Endothelial cell (in vitro differentiated cells): ENCODE measurements at regions not wholly inside any gene's neighbourhood (a gene's known extent, or its start where the extent isn't known, plus 50 kb on each side); places are given as distances from the start of the nearest gene placed in this dataset.
"Not testable (repeated sequence)": the region's sequence is repeated elsewhere in the genome, so short reads cannot be mapped to it uniquely, and the experiment has no call there.

Experiments used
- DNase-seq: peaks from one replicate; pipeline ENCODE4 v3.0.0; 2021; ENCODE audit warnings: low spot score
- H3K27ac Mint-ChIP-seq: one replicate; pipeline ENCODE4 v1.8.0; 2021; ENCODE audit warnings: mixed read lengths, inconsistent platforms; ENCODE audit not compliant: unreplicated experiment
- H3K27me3 Mint-ChIP-seq: one replicate; pipeline ENCODE4 v1.8.0; 2021; ENCODE audit warnings: mild to moderate bottlenecking, moderate library complexity, mixed read lengths, inconsistent platforms; ENCODE audit not compliant: unreplicated experiment
- H3K36me3 Mint-ChIP-seq: one replicate; pipeline ENCODE4 v1.8.0; 2021; ENCODE audit warnings: mild to moderate bottlenecking, low read depth, mixed read lengths, inconsistent platforms; ENCODE audit not compliant: unreplicated experiment
- H3K4me1 Mint-ChIP-seq: one replicate; pipeline ENCODE4 v1.8.0; 2021; ENCODE audit warnings: mild to moderate bottlenecking, mixed read lengths, inconsistent platforms; ENCODE audit not compliant: unreplicated experiment
- H3K4me3 Mint-ChIP-seq: one replicate; pipeline ENCODE4 v1.8.0; 2021; ENCODE audit warnings: mild to moderate bottlenecking, mixed read lengths, inconsistent platforms; ENCODE audit not compliant: unreplicated experiment
- H3K9me3 Mint-ChIP-seq: one replicate; pipeline ENCODE4 v1.8.0; 2021; ENCODE audit warnings: mixed read lengths, inconsistent platforms; ENCODE audit not compliant: unreplicated experiment
- CTCF ChIP-seq: fragments of 200-600 bp; sonication (generic); IDR thresholded peaks from one replicate; pipeline ENCODE4 v1.5.0; 2021; ENCODE audit warnings: antibody characterized with exemption; ENCODE audit not compliant: unreplicated experiment

GRCh38 chr5:77904362-77904761 is 128.2 kb upstream of the TBCA start:
- DNase-seq, result no peak
- H3K4me1 Mint-ChIP-seq, result peaks cover 6% of the 10 kb centered on the region
- no peaks in the 10 kb centered on the region for H3K36me3 Mint-ChIP-seq
- H3K27ac Mint-ChIP-seq, result no peak overlapping the region
- H3K4me3 Mint-ChIP-seq, result no peak overlapping the region
- no peaks in the 10 kb centered on the region for H3K9me3 Mint-ChIP-seq
- TF ChIP-seq CTCF, result no peak
- no peaks in the 10 kb centered on the region for H3K27me3 Mint-ChIP-seq

GRCh38 chr5:77900691-77901090 is 124.6 kb upstream of the TBCA start:
- no peaks in the 10 kb centered on the region for H3K4me1 Mint-ChIP-seq
- DNase-seq, result no peak
- no peak overlapping the region for H3K4me3 Mint-ChIP-seq
- peaks cover 1% of the 10 kb centered on the region for H3K27me3 Mint-ChIP-seq
- no peak overlapping the region for H3K27ac Mint-ChIP-seq
- no peaks in the 10 kb centered on the region for H3K36me3 Mint-ChIP-seq
- TF ChIP-seq CTCF, result no peak
- H3K9me3 Mint-ChIP-seq, result no peaks in the 10 kb centered on the region

GRCh38 chr5:77898385-77898784 is 122.2 kb upstream of the TBCA start:
- H3K9me3 Mint-ChIP-seq, result no peaks in the 10 kb centered on the region
- DNase-seq, result no peak
- H3K27ac Mint-ChIP-seq, result no peak overlapping the region
- no peak for TF ChIP-seq CTCF
- H3K4me3 Mint-ChIP-seq, result no peak overlapping the region
- no peaks in the 10 kb centered on the region for H3K36me3 Mint-ChIP-seq
- H3K27me3 Mint-ChIP-seq, result peaks cover 1% of the 10 kb centered on the region
- H3K4me1 Mint-ChIP-seq, result no peaks in the 10 kb centered on the region

GRCh38 chr5:77896338-77896737 is 120.2 kb upstream of the TBCA start:
- H3K9me3 Mint-ChIP-seq, result no peaks in the 10 kb centered on the region
- no peaks in the 10 kb centered on the region for H3K36me3 Mint-ChIP-seq
- TF ChIP-seq CTCF, result no peak
- DNase-seq, result no peak
- no peak overlapping the region for H3K4me3 Mint-ChIP-seq
- H3K4me1 Mint-ChIP-seq, result no peaks in the 10 kb centered on the region
- no peak overlapping the region for H3K27ac Mint-ChIP-seq
- H3K27me3 Mint-ChIP-seq, result peaks cover 1% of the 10 kb centered on the region

GRCh38 chr5:77894103-77894502 is 118.0 kb upstream of the TBCA start:
- not testable (repeated sequence) for H3K9me3 Mint-ChIP-seq, H3K4me1 Mint-ChIP-seq, H3K4me3 Mint-ChIP-seq, H3K27me3 Mint-ChIP-seq, DNase-seq, H3K27ac Mint-ChIP-seq, H3K36me3 Mint-ChIP-seq
